ENCODE measurements at regions not wholly inside any gene's neighbourhood (a gene's known extent, or its start where the extent isn't known, plus 50 kb on each side); places are given as distances from the start of the nearest gene placed in this dataset.
A peak's percentile ranks its signal among the peaks of the same experiment; 100 is the strongest.
"Not testable (repeated sequence)": the region's sequence is repeated elsewhere in the genome, so short reads cannot be mapped to it uniquely, and the experiment has no call there.

GRCh38 chr1:187038784-187039183 is 210.0 kb downstream of the PLA2G4A start:
- DNase-seq: no peak

- no peak for DNase-seq
Measured at GRCh38 chr1:187041104-187041503, 212.4 kb downstream of the PLA2G4A start.

- no peak for DNase-seq
Measured at GRCh38 chr1:187042538-187042937, 213.8 kb downstream of the PLA2G4A start.

GRCh38 chr1:187043433-187043832 is 214.7 kb downstream of the PLA2G4A start:
- not testable (repeated sequence) for DNase-seq

GRCh38 chr1:187044411-187044810 is 215.7 kb downstream of the PLA2G4A start:
- DNase-seq: no peak

GRCh38 chr1:187045371-187045770 is 216.6 kb downstream of the PLA2G4A start:
- no peak for DNase-seq

- DNase-seq: no peak
Measured at GRCh38 chr1:187046293-187046692, 217.5 kb downstream of the PLA2G4A start.

- DNase-seq: no peak
Measured at GRCh38 chr1:187047298-187047697, 218.5 kb downstream of the PLA2G4A start.

GRCh38 chr1:187051618-187052232 is 223.0 kb downstream of the PLA2G4A start:
- DNase-seq: peak; percentile 63

- no peak for DNase-seq
Measured at GRCh38 chr1:187053876-187054275, 225.1 kb downstream of the PLA2G4A start.

GRCh38 chr1:187054862-187055757 is 226.4 kb downstream of the PLA2G4A start:
- no peak for DNase-seq

- no peak for DNase-seq
Measured at GRCh38 chr1:187063271-187063670, 234.5 kb downstream of the PLA2G4A start.

GRCh38 chr1:187067160-187067559 is 238.4 kb downstream of the PLA2G4A start:
- peak; percentile 96 for DNase-seq

GRCh38 chr1:187070076-187070475 is 241.3 kb downstream of the PLA2G4A start:
- no peak for DNase-seq

- DNase-seq: not testable (repeated sequence)
Measured at GRCh38 chr1:187072262-187073034, 243.7 kb downstream of the PLA2G4A start.

- not testable (repeated sequence) for DNase-seq
Measured at GRCh38 chr1:187073035-187073560, 244.3 kb downstream of the PLA2G4A start.

GRCh38 chr1:187073634-187074245 is 245.0 kb downstream of the PLA2G4A start:
- DNase-seq: not testable (repeated sequence)

GRCh38 chr1:187074445-187075048 is 245.8 kb downstream of the PLA2G4A start:
- DNase-seq: no peak

- no peak for DNase-seq
Measured at GRCh38 chr1:187076922-187077321, 248.2 kb downstream of the PLA2G4A start.

- no peak for DNase-seq
Measured at GRCh38 chr1:187078321-187078720, 249.6 kb downstream of the PLA2G4A start.

GRCh38 chr1:187078916-187079315 is 250.2 kb downstream of the PLA2G4A start:
- no peak for DNase-seq

- no peak for DNase-seq
Measured at GRCh38 chr1:187079330-187079729, 250.6 kb downstream of the PLA2G4A start.

Data from COR-L47 (cell line).